PC-3 (cell line): ENCODE measurements at regions not wholly inside any gene's neighbourhood (a gene's known extent, or its start where the extent isn't known, plus 50 kb on each side); places are given as distances from the start of the nearest gene placed in this dataset.

ENCODE experiments used
- ATAC-seq: fragments of 200-7000 bp; cut with Tn5 transposase; 2 replicates; pipeline ENCODE4 v1.9.1; 2020; ENCODE audit warnings: mild to moderate bottlenecking, moderate library complexity
- BruUV-seq: library from RNA; stranded (reverse); fragments of 400-500 nt; replicated peaks from 2 replicates; lab custom pipeline; 2021; lab: Mats Ljungman, UMichigan
- CTCF ChIA-PET: fragments of 300-600 bp; sonication (Branson Sonifier 250); formaldehyde crosslinking; loops from one replicate; lab custom pipeline; 2022; ENCODE audit warnings: antibody characterized with exemption; lab: Charles Lee
- POLR2A ChIA-PET: fragments of 300-600 bp; sonication (Branson Sonifier 250); formaldehyde crosslinking; loops from one replicate; lab custom pipeline; 2022; ENCODE audit warnings: antibody characterized with exemption; ENCODE audit not compliant: unreplicated experiment; lab: Charles Lee
- DNase-seq: peaks from one replicate; pipeline ENCODE4 v3.0.0-alpha.2; 2015
- H2AFZ ChIP-seq: fragments of 300-600 bp; sonication (generic); 2 replicates; pipeline ENCODE4 v1.6.0; 2016; ENCODE audit warnings: antibody characterized with exemption, low read length
- H3F3A ChIP-seq: fragments of 300-600 bp; sonication (generic); one replicate; pipeline ENCODE4 v1.6.0; 2017; ENCODE audit warnings: antibody characterized with exemption, low read length, control low read depth, mild to moderate bottlenecking; ENCODE audit not compliant: unreplicated experiment
- H3K27ac ChIP-seq: fragments of 300-600 bp; sonication (generic); 2 replicates; pipeline ENCODE4 v1.5.1; 2016; ENCODE audit warnings: mild to moderate bottlenecking, low read length
- H3K27me3 ChIP-seq: fragments of 300-600 bp; sonication (generic); 2 replicates; pipeline ENCODE4 v1.6.1; 2016; ENCODE audit warnings: low read length, mixed read lengths
- H3K36me3 ChIP-seq: fragments of 300-600 bp; sonication (generic); 2 replicates; pipeline ENCODE4 v1.6.1; 2016; ENCODE audit warnings: low read depth, mixed run types, low read length, mixed read lengths
- H3K4me1 ChIP-seq: fragments of 300-600 bp; sonication (generic); 2 replicates; pipeline ENCODE4 v1.5.1; 2016; ENCODE audit warnings: low read length; ENCODE audit not compliant: insufficient read depth
- H3K4me2 ChIP-seq: fragments of 300-600 bp; sonication (generic); 2 replicates; pipeline ENCODE4 v1.6.0; 2016; ENCODE audit warnings: low read length
- H3K4me3 ChIP-seq: fragments of 300-600 bp; sonication (generic); 2 replicates; pipeline ENCODE4 v1.5.1; 2016; ENCODE audit warnings: mild to moderate bottlenecking, low read length, mixed read lengths
- H3K79me2 ChIP-seq: fragments of 300-600 bp; sonication (generic); 2 replicates; pipeline ENCODE4 v1.6.1; 2017; ENCODE audit warnings: low read length, mixed read lengths
- H3K9ac ChIP-seq: fragments of 300-600 bp; sonication (generic); 2 replicates; pipeline ENCODE4 v1.6.0; 2016; ENCODE audit warnings: mild to moderate bottlenecking, low read length
- H3K9me2 ChIP-seq: fragments of 300-600 bp; sonication (generic); replicated peaks from 2 replicates; pipeline ENCODE4 v1.6.1; 2016; ENCODE audit warnings: mixed run types, low read length, mixed read lengths
- H3K9me3 ChIP-seq: fragments of 300-600 bp; sonication (generic); 2 replicates; pipeline ENCODE4 v1.6.1; 2016; ENCODE audit warnings: low read length, mixed read lengths
- H4K20me1 ChIP-seq: fragments of 300-600 bp; sonication (generic); 2 replicates; pipeline ENCODE4 v1.6.1; 2016; ENCODE audit warnings: low read length, mixed read lengths
- CTCF ChIP-seq: fragments of 300-600 bp; sonication (generic); conservative IDR thresholded peaks from 2 replicates; pipeline ENCODE4 v1.5.1; 2017; ENCODE audit warnings: antibody characterized with exemption, low read depth, mild to moderate bottlenecking, low read length
- EZH2 ChIP-seq: fragments of 300-600 bp; sonication (generic); IDR thresholded peaks from one replicate; pipeline ENCODE4 v1.6.1; 2017; ENCODE audit warnings: antibody characterized with exemption, mild to moderate bottlenecking, low read length; ENCODE audit not compliant: unreplicated experiment
- EZH2phosphoT487 ChIP-seq: fragments of 300-600 bp; sonication (generic); IDR thresholded peaks from 2 replicates; pipeline ENCODE4 v1.6.1; 2018; ENCODE audit warnings: mild to moderate bottlenecking, antibody characterized with exemption, low read length, borderline replicate concordance
- intact Hi-C: fragments of 100-400 bp; cut with micrococcal nuclease; formaldehyde crosslinking; loops from 2 replicates; pipeline ENCODE4 v1.9.0; 2023

- ChIA-PET POLR2A (no interaction called here), CTCF (no interaction called here)
- ATAC-seq: no peak
- intact Hi-C loops: no loop called here
- Histone ChIP-seq H3K27me3 (no peaks in the 10 kb centered on the region), H3K4me3 (no peak overlapping the region), H3K9me3 (no peaks in the 10 kb centered on the region), H3K36me3 (no peaks in the 10 kb centered on the region), H3K4me2 (no peak overlapping the region), H3K4me1 (no peaks in the 10 kb centered on the region), H3K9me2 (no peaks in the 10 kb centered on the region), H2AFZ (no peak overlapping the region), H4K20me1 (no peaks in the 10 kb centered on the region), H3K79me2 (no peaks in the 10 kb centered on the region), H3K27ac (no peak overlapping the region), H3F3A (no peaks in the 10 kb centered on the region), H3K9ac (no peak overlapping the region)
- DNase-seq: no peak
- no TSS peak for BruUV-seq
- TF ChIP-seq CTCF (no peak), EZH2phosphoT487 (no peak), EZH2 (no peak)
Observed at GRCh38 chr9:27663526-27663925, 90.2 kb upstream of the C9orf72 start.

DNA sequence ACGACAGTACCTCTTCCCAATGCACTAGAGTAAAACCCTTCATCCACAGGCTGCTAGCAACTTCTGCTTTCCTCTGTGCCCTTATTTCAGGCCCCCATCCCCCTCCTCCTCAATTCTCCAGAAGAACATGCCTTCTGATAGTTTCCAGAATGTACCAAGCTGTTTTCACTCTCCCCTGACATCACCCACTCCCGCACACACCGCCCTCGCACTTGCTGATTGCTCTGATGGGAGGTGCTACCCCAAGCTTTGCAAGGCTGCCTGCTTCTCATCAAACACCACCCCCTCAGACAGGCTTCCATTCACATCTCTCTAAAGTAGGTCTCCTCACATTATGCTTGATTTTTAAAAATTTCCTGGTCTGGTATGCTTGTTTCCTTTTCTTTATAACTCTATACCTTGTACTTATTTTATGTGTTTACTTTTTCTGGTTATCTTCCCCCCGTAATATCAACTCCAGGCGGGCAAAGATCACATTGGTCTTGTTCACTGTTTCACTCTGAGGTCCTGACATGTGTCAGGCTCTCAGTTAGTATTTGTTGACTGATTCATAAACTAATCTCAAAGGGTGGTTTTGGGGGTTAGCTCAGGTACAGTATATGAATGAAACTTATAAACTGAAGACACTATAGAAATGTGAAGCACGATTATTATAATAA, 91.0 kb upstream of the C9orf72 start:
- no peaks in the 10 kb centered on the region for H4K20me1 ChIP-seq
- no peak overlapping the region for H3K4me3 ChIP-seq
- ATAC-seq (no peak), DNase-seq (no peak)
- H3K4me1 ChIP-seq: no peaks in the 10 kb centered on the region
- H3K9me3 ChIP-seq: no peaks in the 10 kb centered on the region
- H3K9me2 ChIP-seq: no peaks in the 10 kb centered on the region
- ChIA-PET CTCF (no interaction called here), POLR2A (no interaction called here)
- BruUV-seq: no TSS peak
- intact Hi-C loops: no loop called here
- H3K27ac ChIP-seq: no peak overlapping the region
- H3K36me3 ChIP-seq: no peaks in the 10 kb centered on the region
- H3K4me2 ChIP-seq: no peak overlapping the region
- no peaks in the 10 kb centered on the region for H3F3A ChIP-seq
- no peak overlapping the region for H2AFZ ChIP-seq
- TF ChIP-seq EZH2: no peak
- TF ChIP-seq EZH2phosphoT487: no peak
- no peak for TF ChIP-seq CTCF
- H3K79me2 ChIP-seq: no peaks in the 10 kb centered on the region
- H3K27me3 ChIP-seq: no peaks in the 10 kb centered on the region
- no peak overlapping the region for H3K9ac ChIP-seq

- CTCF ChIA-PET: no interaction called here
- POLR2A ChIA-PET: no interaction called here
- Histone ChIP-seq H3K4me1 (no peaks in the 10 kb centered on the region), H3F3A (no peaks in the 10 kb centered on the region), H3K9me2 (no peaks in the 10 kb centered on the region), H3K36me3 (no peaks in the 10 kb centered on the region), H3K9ac (no peak overlapping the region), H3K27me3 (no peaks in the 10 kb centered on the region), H3K4me3 (no peak overlapping the region), H4K20me1 (no peaks in the 10 kb centered on the region), H3K27ac (no peak overlapping the region), H3K79me2 (no peaks in the 10 kb centered on the region), H2AFZ (no peak overlapping the region), H3K9me3 (no peaks in the 10 kb centered on the region), H3K4me2 (no peak overlapping the region)
- intact Hi-C loops: no loop called here
- no peak for ATAC-seq
- DNase-seq: no peak
- no TSS peak for BruUV-seq
- TF ChIP-seq EZH2phosphoT487 (no peak), EZH2 (no peak), CTCF (no peak)
Observed at GRCh38 chr9:27665136-27665535, 91.9 kb upstream of the C9orf72 start.
